Activated CD8-positive, alpha-beta memory T cell treated with anti-CD3 and anti-CD28 coated beads, Interleukin-2, amount 50 U/mL, for 4 hours (primary cell): ENCODE measurements at regions not wholly inside any gene's neighbourhood (a gene's known extent, or its start where the extent isn't known, plus 50 kb on each side); places are given as distances from the start of the nearest gene placed in this dataset.
"Not testable (repeated sequence)": the region's sequence is repeated elsewhere in the genome, so short reads cannot be mapped to it uniquely, and the experiment has no call there.

Source experiments
- DNase-seq: peaks from one replicate; pipeline ENCODE4 v3.0.0-alpha.2; 2020

DNA sequence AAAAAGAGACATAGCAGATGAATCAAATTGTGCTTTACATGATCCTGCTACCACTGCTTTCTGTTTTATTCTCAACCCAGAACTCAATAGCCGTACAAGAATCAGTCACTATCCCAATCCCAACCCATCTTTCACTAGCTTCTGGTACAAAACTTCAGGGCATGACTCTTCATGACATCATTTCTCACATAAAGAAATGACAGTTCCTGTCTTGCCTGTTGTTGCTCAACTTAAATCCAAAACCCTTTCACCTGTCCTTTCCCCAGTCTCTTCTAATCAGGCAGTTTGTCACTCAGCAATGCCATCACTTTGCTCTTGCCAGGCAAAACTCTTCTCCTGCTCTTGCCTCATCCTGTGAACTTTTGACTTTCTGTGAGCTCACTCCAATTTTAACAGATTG, 962.8 kb downstream of the GALC start:
- DNase-seq: no peak

DNA sequence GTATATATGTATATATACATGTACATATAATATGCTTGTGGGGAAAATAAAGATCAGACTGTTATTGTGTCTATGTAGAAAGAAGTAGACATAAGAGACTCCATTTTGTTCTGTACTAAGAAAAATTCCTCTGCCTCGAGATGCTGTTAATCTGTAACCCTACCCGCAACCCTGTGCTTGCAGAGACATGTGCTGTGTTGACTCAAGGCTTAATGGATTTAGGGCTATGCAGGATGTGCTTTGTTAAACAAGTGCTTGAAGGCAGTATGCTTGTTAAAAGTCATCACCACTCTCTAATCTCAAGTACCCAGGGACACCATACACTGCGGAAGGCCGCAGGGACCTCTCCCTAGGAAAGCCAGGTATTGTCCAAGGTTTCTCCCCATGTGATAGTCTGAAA, 972.9 kb downstream of the GALC start:
- DNase-seq: not testable (repeated sequence)

DNA sequence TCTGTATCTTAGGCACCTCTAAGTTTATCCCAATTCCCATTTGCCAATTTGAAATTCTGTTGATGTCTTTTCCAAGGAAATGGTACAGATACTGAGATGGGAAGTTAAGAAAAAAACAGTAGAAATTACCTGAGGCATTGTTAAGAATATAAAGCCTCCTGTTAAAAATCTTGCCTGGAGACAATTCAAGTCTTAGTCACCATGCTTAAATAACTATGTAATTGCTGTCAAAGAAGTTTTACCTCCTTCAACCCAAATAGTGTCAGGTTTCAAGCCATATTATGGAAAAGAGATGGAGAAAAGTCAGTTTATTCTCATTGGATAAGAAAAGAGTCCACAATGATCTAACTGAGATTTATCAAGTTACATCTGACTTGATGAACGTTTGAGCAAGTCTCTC, 974.7 kb downstream of the GALC start:
- no peak for DNase-seq

DNA sequence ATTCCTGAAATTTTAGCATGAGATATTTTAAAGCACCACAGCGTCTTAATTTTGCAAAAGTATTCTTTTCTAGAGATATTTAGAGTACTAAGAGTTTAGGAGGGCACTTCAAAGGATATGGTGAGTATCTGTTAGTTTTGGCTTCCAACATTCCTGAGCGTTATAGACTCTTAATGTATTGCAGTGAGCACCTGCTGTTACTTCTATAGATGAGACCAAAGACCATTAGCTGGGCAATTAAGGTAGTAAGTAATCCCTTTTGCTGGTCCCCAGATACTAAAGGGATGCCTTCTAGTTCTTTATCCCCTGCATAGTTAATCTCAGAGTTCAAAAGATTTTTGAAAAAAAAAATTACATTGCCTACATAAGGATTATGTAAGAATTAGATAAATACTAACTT, 975.6 kb downstream of the GALC start:
- DNase-seq: no peak

DNA sequence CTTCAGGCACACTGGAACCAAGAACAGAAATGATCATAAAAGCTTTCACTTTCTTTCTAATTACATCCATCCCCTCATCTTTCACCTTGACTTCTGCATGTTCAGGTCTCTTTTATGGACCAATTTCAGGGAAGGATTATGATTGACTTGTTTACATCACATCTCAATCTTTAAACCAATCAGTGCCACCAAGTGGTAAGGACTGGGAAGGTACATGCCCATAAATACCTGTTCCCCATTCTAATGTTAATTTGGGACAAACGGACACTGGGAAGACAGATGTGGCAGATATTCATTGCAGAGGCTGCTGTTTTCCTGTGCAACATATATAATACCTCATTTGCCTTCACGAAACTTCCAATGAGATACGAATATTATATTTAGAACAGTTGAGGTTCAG, 978.1 kb downstream of the GALC start:
- no peak for DNase-seq

DNA sequence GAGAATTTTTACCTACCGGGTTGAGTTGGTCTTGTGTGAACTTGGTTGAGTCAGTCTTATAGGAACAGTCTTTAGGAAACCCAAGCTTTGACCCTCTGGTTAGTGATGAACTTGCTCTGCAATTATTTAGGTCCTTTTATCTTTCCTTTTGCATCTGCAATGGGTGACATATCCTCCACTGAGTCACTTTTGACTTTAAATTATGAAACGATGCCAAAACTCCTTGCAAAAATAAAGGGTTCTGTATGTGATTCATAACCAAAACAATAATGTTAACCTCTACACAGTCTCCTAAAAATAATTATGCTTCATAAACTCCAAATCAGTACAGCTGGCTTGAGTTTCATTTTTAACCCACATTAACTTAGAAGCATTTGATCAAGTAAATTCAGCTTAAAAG, 979.4 kb downstream of the GALC start:
- no peak for DNase-seq

DNA sequence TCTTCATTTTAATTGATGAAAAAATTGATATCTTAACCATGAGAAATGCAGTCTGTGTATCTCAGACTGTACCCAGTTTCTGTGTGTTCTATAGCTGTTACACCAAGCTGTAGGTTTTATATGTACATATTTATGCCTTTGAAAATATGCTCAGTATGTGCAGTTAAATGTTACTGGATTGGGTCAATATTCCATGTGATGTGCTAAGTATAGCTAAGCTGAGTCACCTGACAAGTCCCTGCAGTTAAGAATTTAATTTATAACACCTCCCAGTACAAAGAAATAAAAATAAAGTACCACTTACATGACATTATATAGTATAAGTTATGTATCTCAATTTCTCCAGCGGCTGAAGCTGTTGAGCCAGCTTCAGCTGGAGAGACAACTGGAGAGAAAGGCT, 984.0 kb downstream of the GALC start:
- no peak for DNase-seq

DNA sequence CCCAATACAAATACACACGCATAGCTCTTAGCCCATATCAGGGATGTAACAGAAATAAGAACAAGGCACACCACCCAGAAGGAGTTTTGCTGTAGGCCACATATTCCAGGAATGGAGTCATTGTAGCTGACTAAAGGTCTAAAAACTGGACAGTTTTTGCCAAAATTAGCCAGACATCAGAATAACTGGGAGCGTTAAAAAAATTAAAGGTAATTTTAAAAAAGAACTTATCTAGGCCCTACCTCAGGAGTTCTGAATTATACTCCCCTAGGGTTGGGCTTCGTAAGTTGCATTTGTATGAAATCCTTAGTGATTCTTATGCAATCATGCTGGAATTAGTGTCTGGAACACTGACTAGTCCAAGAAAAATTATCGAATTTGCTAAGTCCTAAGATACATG, 987.7 kb downstream of the GALC start:
- DNase-seq: no peak

DNA sequence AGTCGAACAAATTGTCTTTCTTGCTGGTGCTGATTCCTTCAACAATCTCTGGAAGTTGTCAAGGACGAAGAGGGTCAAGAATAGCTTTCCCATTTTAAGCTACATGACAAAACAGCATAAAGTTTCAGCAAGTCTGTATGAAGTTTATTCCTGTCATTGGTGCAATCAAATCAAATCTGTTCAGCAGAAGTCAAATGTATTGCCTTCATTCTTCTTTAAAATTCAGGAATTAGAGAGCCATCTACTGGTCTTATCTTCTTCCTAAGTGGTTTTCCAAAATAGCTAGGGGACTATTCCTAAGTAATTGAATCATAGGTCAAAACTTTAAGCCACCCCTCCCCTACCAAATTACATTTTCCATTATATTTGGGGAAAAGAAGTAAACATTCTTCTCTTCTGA, 990.2 kb downstream of the GALC start:
- no peak for DNase-seq

DNA sequence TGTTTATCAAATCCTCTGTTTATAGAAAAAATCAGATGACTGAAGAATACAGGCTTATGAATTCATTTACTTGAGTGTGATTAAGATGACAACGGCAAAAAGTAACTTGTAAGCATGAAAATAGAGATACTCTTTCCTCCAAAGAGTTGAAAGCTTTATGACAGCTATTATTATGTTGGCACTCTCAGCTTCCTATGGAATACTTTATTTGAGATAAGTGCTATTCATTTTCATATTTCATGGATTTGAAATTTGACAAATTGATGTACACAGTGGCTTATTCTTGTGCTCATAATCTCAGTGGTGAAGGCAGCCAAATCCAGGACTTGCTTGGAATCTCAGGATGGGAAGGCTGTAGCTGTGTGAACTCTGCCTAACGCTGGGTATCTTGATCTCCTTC, 991.6 kb downstream of the GALC start:
- DNase-seq: no peak

DNA sequence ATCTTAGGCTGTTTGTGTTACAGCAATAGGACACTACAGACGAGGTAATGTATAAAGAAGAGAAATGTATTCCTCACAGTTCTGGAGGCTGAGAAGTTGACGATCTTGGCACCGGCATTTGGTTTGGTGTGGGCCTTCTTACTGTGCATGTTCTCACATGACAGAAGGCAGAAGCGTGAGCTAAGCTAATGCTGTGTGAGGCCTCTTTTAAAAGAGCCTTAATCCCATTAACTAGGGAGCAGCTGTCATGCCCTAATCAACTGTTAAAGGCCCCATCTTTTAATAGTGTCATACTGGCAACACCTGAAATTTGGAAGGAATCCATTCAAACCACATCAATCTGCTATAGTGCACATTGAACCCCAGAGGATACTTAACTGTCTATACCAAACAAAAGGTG, 992.9 kb downstream of the GALC start:
- DNase-seq: no peak

DNA sequence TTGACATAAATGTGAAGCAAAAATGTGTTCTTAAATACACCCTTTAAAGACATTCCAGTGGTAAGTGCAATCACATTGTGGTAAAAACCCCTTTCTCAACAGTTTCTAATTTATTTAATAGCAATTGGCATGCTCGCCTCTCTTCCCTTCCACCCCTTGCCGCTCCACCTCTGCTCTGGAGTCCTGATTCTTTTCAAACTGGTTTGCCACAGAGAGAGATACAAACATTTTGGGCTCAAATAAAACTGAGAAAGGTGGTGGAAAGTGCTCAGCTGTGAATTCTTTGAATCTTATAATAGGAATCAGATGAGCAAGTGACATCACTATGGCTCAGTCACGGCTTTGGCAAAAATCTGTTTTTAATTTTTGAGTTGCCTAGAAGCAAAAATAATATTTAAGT, 993.9 kb downstream of the GALC start:
- DNase-seq: no peak

DNA sequence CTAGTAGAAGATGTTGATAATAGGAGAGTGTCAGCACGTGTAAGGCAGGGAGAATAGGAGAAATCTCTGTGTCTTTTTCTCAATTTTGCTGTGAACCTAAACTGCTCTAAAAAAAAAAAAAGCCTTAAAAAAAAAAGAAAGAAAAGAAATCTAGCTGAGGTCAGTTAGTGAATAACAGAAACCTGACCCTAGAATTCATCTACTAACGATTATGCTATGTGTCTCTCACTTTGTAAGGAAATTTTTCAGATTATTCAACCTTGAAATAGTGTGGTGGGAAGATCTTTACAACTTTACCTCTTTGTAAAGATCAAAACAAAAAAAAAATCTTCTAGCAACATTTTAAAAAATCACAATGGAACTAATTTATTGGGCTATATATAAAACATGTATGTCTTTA, 995.7 kb downstream of the GALC start:
- DNase-seq: no peak

DNA sequence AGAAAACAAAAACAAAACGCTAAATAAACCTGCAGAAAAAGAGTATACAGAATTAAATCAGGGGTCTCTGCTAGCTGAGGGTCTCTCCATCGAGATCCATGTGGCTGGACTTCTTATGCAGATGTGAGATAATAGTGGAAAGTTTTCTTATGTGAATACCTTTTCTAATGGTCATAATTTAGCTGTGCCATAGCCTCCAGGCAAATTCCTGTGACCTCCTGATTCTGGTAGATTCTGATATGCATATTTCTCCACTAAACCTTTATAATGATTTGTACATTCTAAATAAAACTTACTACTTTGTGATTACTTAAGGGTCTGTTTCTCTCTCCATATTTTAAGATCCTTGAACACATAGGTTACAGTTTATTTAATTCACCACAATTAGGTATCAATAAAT, 1002.6 kb downstream of the GALC start:
- no peak for DNase-seq

DNA sequence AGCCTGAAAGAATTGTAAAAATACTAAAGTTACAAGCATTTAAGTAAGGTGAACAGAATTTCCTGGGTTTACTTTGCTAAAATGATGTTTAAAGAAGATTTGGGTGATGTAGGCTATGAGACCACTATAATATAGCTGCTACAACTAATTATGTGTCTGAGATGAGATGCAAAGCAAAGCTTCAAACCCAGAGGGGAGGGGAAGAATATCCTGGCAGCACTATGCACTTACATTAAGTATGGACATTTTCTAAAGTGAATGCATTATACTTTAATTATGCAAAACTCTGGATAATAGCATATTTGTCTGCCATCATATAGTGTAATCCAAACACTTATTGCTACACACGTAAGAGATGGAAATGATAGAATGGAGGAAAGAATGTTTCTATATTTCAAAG, 1003.7 kb downstream of the GALC start:
- no peak for DNase-seq

DNA sequence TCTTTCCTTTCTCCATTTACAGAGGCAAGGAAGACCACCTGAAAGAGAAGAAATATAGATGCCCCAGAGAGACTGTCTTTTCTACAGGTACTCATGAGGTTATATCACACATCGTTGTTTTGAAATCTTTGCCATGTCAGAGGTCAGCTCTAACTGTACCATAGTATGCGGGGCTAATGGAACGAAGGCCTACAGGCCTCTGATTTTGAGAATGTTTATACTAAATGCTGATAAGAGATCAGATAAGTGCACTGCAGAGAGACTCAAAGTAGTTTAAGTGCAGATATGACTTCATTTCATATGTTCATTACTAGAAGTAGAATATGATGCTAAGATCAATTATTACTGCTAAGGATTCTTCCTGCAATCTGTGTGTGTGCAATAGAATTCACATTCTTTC, 1005.0 kb downstream of the GALC start:
- DNase-seq: no peak

DNA sequence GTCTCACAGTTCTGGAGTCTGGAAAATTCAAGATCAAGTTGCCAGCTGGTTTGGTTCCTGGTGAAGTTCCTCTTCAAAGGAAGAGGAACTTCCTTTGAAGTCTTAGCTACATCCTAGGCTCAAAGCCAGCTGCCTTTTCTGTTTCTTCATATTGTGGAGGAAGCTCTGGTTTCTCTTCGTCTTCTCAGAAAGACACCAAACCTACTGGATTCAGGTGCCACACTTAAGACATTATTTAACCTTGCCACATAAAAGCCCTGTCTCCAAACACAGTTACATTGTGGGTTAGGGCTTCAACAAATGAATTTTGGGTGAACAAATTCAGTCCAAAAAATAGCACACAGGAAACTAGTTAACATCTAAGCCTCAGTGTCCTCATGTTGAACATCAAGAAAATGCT, 1019.8 kb downstream of the GALC start:
- DNase-seq: no peak

DNA sequence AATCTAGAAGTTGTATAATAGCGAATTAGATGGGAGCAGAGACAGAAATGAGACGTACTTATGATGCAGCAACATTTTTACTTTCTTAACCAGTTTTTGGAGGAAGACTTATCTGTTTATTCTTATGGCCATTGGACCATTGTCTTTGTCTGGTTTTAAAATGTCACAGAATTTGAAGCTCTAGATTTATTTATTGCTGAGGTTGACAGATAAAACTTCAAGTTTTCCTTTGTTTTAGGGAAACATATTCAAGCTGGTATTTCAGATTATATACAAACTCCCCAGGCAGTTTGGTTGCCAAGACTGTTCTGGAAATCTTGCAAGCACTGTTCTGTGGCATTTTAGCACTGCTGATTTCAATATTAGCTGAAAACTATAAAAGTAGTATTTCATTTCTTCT, 1021.7 kb downstream of the GALC start:
- no peak for DNase-seq

DNA sequence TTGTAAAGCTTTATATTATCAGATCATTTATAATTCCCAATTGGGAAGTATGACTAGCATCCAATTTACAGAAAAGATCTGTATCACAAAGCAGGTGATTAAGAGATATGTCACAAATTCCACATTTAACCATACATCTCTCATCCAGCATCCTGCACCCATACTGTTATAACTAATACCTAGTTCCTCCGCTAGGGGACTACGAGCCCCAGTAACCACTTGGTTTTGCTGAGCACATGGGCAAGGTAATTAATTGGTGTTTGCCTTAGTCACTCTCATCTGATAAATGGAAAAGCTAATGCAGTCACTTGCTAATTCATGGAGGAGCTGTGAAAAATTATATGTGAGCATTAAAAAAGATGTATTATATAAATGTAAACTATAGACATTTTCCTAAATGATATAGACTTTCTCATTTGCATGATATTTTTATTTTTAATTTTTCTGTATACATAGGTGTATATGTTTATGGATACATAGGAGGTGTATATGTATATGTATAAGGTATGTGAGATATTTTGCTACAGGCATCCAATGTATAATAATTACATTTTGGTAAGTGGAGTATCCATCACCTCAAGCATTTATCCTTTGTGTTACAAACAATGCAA, 1031.8 kb downstream of the GALC start:
- DNase-seq: no peak

DNA sequence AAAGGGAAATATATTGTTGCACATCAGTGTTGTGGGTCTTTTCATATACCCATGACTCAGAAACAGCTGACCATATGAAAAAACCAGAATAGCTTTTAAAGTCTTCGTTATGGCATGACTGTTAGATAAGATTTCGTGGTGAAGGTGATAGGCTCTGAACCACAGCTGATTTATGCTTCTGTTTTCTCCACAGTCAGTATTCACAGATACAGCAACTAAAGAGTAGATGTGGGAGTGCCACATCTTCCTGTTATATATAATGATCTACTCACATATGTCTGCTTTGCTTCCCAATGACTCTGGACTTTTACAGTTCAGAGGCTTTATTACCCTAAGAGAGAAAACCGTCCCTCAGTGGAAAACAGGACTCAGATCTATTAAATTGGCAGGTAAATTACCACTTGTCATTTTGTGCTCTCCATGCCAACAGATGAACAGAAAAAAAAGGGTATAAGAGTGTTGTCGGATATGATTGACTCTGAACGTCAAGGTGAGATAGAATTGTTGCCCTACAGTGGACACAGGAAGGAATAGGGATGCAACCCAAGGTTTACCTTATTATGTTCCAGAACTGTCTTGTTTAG, 1037.1 kb downstream of the GALC start:
- no peak for DNase-seq

DNA sequence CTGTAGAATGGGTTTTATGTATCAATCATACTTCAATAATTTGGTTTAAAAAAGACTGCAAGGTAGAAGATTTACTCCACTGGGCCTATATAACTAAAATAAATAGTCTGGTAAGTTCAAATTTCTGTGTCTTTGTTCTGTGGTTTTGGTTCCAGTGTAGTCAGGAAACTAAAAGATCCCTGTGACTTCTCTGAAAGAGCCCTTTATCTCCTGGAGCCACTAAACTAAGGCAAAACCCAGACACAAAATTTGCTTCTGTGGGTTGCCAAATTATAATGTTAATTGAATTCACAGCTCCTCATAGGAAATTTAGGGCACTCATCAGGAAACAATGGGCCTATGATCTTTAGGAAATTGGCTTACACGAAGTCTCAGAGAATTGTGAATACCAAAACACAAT, 1038.4 kb downstream of the GALC start:
- no peak for DNase-seq

DNA sequence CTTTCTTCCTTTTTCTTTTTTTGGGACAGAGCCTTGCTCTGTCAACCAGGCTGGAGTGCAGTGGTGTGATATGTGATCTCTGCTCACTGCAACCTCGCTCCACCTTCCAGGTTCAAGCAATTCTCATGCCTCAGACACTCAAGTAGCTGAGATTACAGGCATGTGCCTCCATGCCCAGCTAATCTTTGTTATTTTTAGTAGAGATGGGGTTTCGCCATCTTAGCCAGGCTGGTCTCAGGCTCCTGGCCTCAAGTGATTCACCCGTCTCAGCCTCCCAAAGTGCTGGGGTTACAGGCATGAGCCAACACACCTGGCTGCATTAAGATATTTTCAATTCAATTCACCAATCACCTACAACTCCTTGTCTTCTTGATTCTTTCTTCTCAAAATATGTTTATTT, 1046.5 kb downstream of the GALC start:
- DNase-seq: no peak

DNA sequence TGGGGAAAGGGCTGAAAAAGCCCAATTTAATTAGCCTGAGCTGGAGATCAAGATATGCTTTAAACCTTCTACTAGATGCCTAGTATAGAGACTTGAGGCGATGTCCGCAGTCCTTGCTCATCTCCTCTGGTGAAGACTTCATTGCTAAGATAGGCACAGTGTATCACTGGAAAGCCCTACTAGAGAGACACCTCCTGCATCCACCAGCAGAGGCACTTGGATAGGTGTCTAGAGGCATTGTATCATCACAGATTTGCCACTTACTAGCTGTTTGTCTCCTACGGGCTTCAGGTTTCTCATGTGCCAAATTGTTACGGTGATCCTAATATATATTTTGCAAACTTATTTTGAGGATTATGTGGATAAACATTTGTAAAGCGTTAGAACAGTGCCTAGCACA, 1048.5 kb downstream of the GALC start:
- DNase-seq: no peak

DNA sequence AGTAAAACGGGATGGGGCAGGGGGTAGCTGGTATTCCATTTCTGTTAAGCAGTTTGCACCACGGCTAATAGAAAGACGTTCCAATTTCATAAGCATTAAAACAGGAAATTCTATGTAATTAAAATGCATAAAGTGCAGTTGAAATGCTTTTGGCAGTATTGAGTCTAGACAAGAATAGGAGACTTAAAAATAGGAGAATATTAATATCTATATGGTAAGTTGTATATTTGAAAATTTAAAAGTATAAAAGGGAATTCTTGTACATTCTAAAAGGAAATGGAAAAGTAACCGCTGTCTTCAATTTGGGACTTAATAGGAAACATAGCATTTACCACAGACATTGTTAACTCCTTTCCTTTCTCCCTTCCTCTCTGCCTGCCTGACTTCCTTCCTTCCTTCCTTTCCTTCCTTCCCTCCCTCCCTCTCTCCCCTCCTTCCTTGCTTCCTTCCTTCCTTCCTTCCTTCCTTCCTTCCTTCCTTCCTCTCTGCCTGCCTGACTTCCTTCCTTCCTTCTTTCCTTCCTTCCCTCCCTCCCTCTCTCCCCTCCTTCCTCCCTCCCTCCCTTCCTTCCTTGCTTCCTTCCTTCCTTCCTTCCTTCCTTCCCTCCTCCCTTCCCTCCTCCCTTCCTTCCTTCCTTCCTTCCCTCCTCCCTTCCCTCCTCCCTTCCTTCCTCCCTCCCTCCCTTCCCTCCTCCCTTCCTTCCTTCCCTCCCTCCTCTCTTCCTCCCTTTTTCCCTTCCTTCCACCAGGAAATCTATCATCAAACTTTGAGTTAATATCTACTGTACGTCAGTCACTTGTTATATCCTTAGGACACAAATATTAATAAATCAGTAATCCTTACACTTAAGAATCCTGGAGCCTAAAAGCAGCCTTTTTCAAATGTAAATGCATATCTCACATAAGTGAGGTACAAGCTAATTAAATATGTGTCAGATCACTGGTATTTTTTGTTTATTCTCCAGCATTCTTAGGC, 1049.3 kb downstream of the GALC start:
- DNase-seq: no peak
